BLaER1 (cell line): ENCODE measurements at regions not wholly inside any gene's neighbourhood (a gene's known extent, or its start where the extent isn't known, plus 50 kb on each side); places are given as distances from the start of the nearest gene placed in this dataset.

Source experiments
- H3K27ac ChIP-seq: shearing (Covaris generic); formaldehyde crosslinking; 2 replicates; pipeline ENCODE4 v1.8.1; 2022
- H3K27me3 ChIP-seq: shearing (Covaris generic); formaldehyde crosslinking; 2 replicates; pipeline ENCODE4 v1.8.1; 2022
- H3K36me3 ChIP-seq: shearing (Covaris generic); formaldehyde crosslinking; 2 replicates; pipeline ENCODE4 v1.8.1; 2022
- H3K4me1 ChIP-seq: shearing (Covaris generic); formaldehyde crosslinking; 2 replicates; pipeline ENCODE4 v1.8.1; 2022
- H3K4me2 ChIP-seq: shearing (Covaris generic); formaldehyde crosslinking; 2 replicates; pipeline ENCODE4 v1.8.1; 2022
- H3K4me3 ChIP-seq: shearing (Covaris generic); formaldehyde crosslinking; 2 replicates; pipeline ENCODE4 v1.8.1; 2022
- H3K9ac ChIP-seq: shearing (Covaris generic); formaldehyde crosslinking; 2 replicates; pipeline ENCODE4 v1.8.1; 2022
- H3K9me3 ChIP-seq: shearing (Covaris generic); formaldehyde crosslinking; 2 replicates; pipeline ENCODE4 v1.8.1; 2022
- H4K20me1 ChIP-seq: shearing (Covaris generic); formaldehyde crosslinking; 2 replicates; pipeline ENCODE4 v1.8.1; 2022
- Cebpa-rat ChIP-seq: shearing (Covaris generic); IDR thresholded peaks from 2 replicates; pipeline ENCODE4 v1.8.1; 2022

DNA sequence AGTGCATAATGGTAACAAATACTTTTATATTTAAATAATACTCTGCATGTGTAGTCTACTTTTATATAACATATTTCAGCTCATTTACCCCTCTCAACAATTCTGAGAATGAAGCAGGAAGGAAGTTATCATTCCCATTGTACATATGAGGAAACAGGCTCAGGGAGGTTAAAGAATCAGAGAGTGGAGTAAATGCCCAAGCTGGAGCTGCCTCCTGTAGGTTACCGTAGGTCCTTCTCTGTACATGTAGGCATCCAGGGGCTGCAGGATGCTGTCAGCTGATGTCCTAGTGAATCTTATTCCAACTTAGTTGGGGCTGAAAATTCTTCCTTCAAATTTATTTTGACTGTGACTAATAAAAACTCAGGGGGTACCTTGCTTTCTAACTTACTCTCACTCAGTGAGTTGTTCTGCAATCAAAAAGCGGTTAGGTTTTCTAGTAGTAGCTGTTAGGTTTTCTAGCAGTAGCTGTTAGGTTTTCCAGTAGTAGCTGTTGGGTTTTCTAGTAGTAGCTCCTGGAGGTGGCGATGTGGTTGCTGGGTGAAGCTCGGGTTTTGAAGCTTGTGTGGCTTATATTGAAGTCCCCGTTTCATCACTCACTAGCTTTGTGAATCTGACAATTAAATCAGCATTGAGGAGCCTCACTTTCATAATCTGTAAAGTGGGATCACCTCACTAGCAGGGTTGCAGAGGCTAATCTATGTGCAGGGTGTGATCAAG lies 357.0 kb downstream of the NR2F2 start:
- no peak for TF ChIP-seq Cebpa-rat
- Histone ChIP-seq H3K36me3 (no peaks in the 10 kb centered on the region), H3K4me2 (no peak overlapping the region), H4K20me1 (no peaks in the 10 kb centered on the region), H3K9me3 (no peaks in the 10 kb centered on the region), H3K27ac (no peak overlapping the region), H3K9ac (no peak overlapping the region), H3K4me1 (no peaks in the 10 kb centered on the region), H3K27me3 (no peaks in the 10 kb centered on the region), H3K4me3 (no peak overlapping the region)

- H3K4me3 ChIP-seq = no peak overlapping the region
- H3K36me3 ChIP-seq = no peaks in the 10 kb centered on the region
- H3K9ac ChIP-seq = no peak overlapping the region
- no peaks in the 10 kb centered on the region for H3K4me1 ChIP-seq
- no peaks in the 10 kb centered on the region for H3K9me3 ChIP-seq
- no peaks in the 10 kb centered on the region for H3K27me3 ChIP-seq
- H3K27ac ChIP-seq = no peak overlapping the region
- TF ChIP-seq Cebpa-rat = no peak
- no peak overlapping the region for H3K4me2 ChIP-seq
- H4K20me1 ChIP-seq = no peaks in the 10 kb centered on the region
Measured at GRCh38 chr15:96690733-96691132, 360.2 kb downstream of the NR2F2 start.

- Histone ChIP-seq H3K4me1 (no peaks in the 10 kb centered on the region), H3K36me3 (no peaks in the 10 kb centered on the region), H3K4me2 (no peak overlapping the region), H3K9ac (no peak overlapping the region), H3K27ac (no peak overlapping the region), H3K4me3 (no peak overlapping the region), H3K9me3 (no peaks in the 10 kb centered on the region), H4K20me1 (no peaks in the 10 kb centered on the region), H3K27me3 (no peaks in the 10 kb centered on the region)
- no peak for TF ChIP-seq Cebpa-rat
Measured at GRCh38 chr15:96692826-96693225, 362.3 kb downstream of the NR2F2 start.

- H4K20me1 ChIP-seq = no peaks in the 10 kb centered on the region
- H3K9me3 ChIP-seq = no peaks in the 10 kb centered on the region
- H3K36me3 ChIP-seq = no peaks in the 10 kb centered on the region
- TF ChIP-seq Cebpa-rat = no peak
- H3K27me3 ChIP-seq = no peaks in the 10 kb centered on the region
- H3K9ac ChIP-seq = no peak overlapping the region
- H3K4me2 ChIP-seq = no peak overlapping the region
- H3K4me1 ChIP-seq = no peaks in the 10 kb centered on the region
- no peak overlapping the region for H3K4me3 ChIP-seq
- H3K27ac ChIP-seq = no peak overlapping the region
Measured at GRCh38 chr15:96693515-96693914, 363.0 kb downstream of the NR2F2 start.

DNA sequence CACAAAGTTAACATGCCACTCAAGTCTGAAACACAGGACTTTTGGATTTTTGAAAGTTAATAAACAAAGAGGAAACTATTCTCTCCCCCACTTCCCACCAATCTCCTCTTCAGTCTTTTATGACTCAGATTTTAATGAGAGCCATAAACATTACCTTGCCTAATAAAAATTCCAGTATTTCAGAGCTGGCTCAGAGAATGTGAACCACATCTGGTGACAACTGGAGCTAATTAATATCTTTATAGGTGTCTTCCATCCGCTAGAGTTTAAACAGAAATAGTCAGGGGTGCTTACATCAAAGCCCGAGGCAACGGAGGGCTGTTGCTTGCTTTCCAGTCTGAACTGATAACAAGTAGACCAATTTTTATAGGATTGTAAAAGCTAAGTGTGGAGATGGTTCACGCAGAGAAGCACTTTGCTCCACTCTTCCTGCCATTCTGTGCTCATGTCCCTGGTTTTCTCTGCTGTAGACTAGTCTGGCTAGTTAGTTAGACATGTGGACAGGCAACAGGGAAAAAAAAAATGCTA lies 363.6 kb downstream of the NR2F2 start:
- H3K36me3 ChIP-seq = no peaks in the 10 kb centered on the region
- no peak overlapping the region for H3K27ac ChIP-seq

GRCh38 chr15:96695426-96695825 lies 364.9 kb downstream of the NR2F2 start:
- no peak for TF ChIP-seq Cebpa-rat
- H3K27me3 ChIP-seq = no peaks in the 10 kb centered on the region
- no peaks in the 10 kb centered on the region for H3K9me3 ChIP-seq
- H3K27ac ChIP-seq = no peak overlapping the region
- no peak overlapping the region for H3K9ac ChIP-seq
- no peak overlapping the region for H3K4me2 ChIP-seq
- no peaks in the 10 kb centered on the region for H4K20me1 ChIP-seq
- no peak overlapping the region for H3K4me3 ChIP-seq
- H3K36me3 ChIP-seq = no peaks in the 10 kb centered on the region
- no peaks in the 10 kb centered on the region for H3K4me1 ChIP-seq

More for the DNA sequence above, 363.6 kb downstream of the NR2F2 start:
- no peaks in the 10 kb centered on the region for H4K20me1 ChIP-seq
- H3K27me3 ChIP-seq = no peaks in the 10 kb centered on the region
- TF ChIP-seq Cebpa-rat = no peak
- H3K4me3 ChIP-seq = no peak overlapping the region
- H3K4me1 ChIP-seq = no peaks in the 10 kb centered on the region
- no peak overlapping the region for H3K9ac ChIP-seq
- H3K9me3 ChIP-seq = no peaks in the 10 kb centered on the region
- no peak overlapping the region for H3K4me2 ChIP-seq

DNA sequence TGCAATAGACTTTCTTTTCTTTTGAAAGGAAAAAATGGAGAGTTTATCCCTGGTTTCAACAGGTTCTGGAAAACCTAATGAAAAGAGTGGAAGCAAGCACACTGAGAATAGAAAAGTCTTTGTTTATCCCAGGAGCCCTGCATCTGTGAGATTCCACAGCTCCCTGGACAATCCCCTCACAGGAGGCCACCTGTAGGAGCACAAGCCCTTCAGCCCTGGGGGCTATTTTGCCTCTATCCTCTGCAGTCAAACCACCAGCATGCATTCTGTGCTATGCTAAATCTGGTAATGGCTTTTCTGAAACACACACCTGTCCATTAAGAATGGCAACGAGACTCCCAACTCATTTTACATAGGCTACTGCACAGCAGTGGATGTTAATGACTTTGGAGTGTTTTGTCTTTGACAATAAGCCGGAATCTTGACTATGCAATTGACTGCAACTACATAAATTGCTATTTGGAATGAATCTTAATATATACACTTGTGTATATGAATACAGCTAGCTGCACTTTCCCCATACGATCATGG lies 369.4 kb downstream of the NR2F2 start:
- Histone ChIP-seq H3K36me3 (no peaks in the 10 kb centered on the region), H3K9ac (no peak overlapping the region), H3K4me1 (no peaks in the 10 kb centered on the region), H3K4me3 (no peak overlapping the region), H3K9me3 (no peaks in the 10 kb centered on the region), H3K27ac (no peak overlapping the region), H3K4me2 (no peak overlapping the region), H4K20me1 (no peaks in the 10 kb centered on the region), H3K27me3 (no peaks in the 10 kb centered on the region)
- TF ChIP-seq Cebpa-rat = no peak

GRCh38 chr15:96700555-96700954 lies 370.1 kb downstream of the NR2F2 start:
- TF ChIP-seq Cebpa-rat = no peak

GRCh38 chr15:96701443-96701842 lies 370.9 kb downstream of the NR2F2 start:
- H3K27ac ChIP-seq = no peak overlapping the region
- H4K20me1 ChIP-seq = no peaks in the 10 kb centered on the region
- no peaks in the 10 kb centered on the region for H3K4me1 ChIP-seq
- H3K4me2 ChIP-seq = no peak overlapping the region
- H3K9me3 ChIP-seq = no peaks in the 10 kb centered on the region
- no peak overlapping the region for H3K4me3 ChIP-seq
- no peaks in the 10 kb centered on the region for H3K27me3 ChIP-seq
- no peak for TF ChIP-seq Cebpa-rat
- H3K36me3 ChIP-seq = no peaks in the 10 kb centered on the region
- H3K9ac ChIP-seq = no peak overlapping the region

More at GRCh38 chr15:96700555-96700954, 370.1 kb downstream of the NR2F2 start:
- Histone ChIP-seq H3K4me3 (no peak overlapping the region), H3K9me3 (no peaks in the 10 kb centered on the region), H4K20me1 (no peaks in the 10 kb centered on the region), H3K4me1 (no peaks in the 10 kb centered on the region), H3K9ac (no peak overlapping the region), H3K4me2 (no peak overlapping the region), H3K27me3 (no peaks in the 10 kb centered on the region), H3K27ac (no peak overlapping the region), H3K36me3 (no peaks in the 10 kb centered on the region)

DNA sequence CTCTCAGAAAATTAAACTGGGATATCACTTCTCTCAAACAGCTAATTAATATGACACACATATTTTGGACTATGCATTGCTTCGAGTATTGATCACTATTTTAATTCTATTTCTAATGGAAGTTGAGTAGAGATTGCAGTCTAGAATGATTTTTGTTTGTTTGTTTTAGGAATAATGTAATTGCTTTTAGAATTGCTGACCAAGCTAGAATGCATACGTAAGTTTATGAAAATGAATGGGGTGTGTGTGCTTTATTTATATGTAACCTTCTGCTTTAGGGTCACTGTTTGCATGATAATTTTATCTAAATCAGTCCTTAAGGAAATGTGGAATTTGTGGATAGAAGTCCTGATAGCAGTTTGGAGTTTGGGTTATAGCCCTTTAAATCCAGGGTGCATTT lies 371.4 kb downstream of the NR2F2 start:
- Histone ChIP-seq H3K9ac (no peak overlapping the region), H3K4me3 (no peak overlapping the region), H3K9me3 (no peaks in the 10 kb centered on the region), H4K20me1 (no peaks in the 10 kb centered on the region), H3K36me3 (no peaks in the 10 kb centered on the region), H3K27me3 (no peaks in the 10 kb centered on the region), H3K4me2 (no peak overlapping the region), H3K27ac (no peak overlapping the region), H3K4me1 (no peaks in the 10 kb centered on the region)
- no peak for TF ChIP-seq Cebpa-rat
